Neural progenitor cell (in vitro differentiated cells): ENCODE measurements at regions not wholly inside any gene's neighbourhood (a gene's known extent, or its start where the extent isn't known, plus 50 kb on each side); places are given as distances from the start of the nearest gene placed in this dataset.

Experiments
- DNase-seq: peaks from one replicate; pipeline ENCODE4 v3.0.0-alpha.2; 2016; ENCODE audit warnings: low spot score
- H2AFZ ChIP-seq: fragments of 200-600 bp; sonication (generic); replicated peaks from 2 replicates; pipeline ENCODE4 v1.6.1; 2016; ENCODE audit warnings: antibody characterized with exemption
- H3F3A ChIP-seq: fragments of 200-600 bp; sonication (generic); 2 replicates; pipeline ENCODE4 v1.6.1; 2016; ENCODE audit warnings: antibody characterized with exemption, low read depth
- H3K27ac ChIP-seq: fragments of 200-600 bp; sonication (generic); 2 replicates; pipeline ENCODE4 v1.5.1; 2016; ENCODE audit warnings: mild to moderate bottlenecking
- H3K27me3 ChIP-seq: fragments of 200-600 bp; sonication (generic); 2 replicates; pipeline ENCODE4 v1.6.1; 2016; ENCODE audit warnings: mild to moderate bottlenecking, moderate library complexity
- H3K36me3 ChIP-seq: fragments of 200-600 bp; sonication (generic); 2 replicates; pipeline ENCODE4 v1.5.1; 2016
- H3K4me1 ChIP-seq: fragments of 200-600 bp; sonication (generic); 2 replicates; pipeline ENCODE4 v1.6.1; 2016; ENCODE audit warnings: mixed run types
- H3K4me2 ChIP-seq: fragments of 200-600 bp; sonication (generic); 2 replicates; pipeline ENCODE4 v1.6.1; 2016
- H3K4me3 ChIP-seq: fragments of 200-600 bp; sonication (generic); 2 replicates; pipeline ENCODE4 v1.5.1; 2016
- H3K79me2 ChIP-seq: fragments of 200-600 bp; sonication (generic); 2 replicates; pipeline ENCODE4 v1.6.1; 2016; ENCODE audit warnings: low read depth
- H3K9ac ChIP-seq: fragments of 200-600 bp; sonication (generic); 2 replicates; pipeline ENCODE4 v1.6.1; 2016
- H3K9me3 ChIP-seq: fragments of 200-600 bp; sonication (generic); 2 replicates; pipeline ENCODE4 v1.5.1; 2016; ENCODE audit warnings: low read depth
- H4K20me1 ChIP-seq: fragments of 200-600 bp; sonication (generic); 2 replicates; pipeline ENCODE4 v1.6.1; 2016; ENCODE audit warnings: low read depth
- H3K27ac Mint-ChIP-seq: 3 replicates; pipeline ENCODE4 v1.8.0; 2021; ENCODE audit warnings: mixed read lengths
- H3K27me3 Mint-ChIP-seq: 2 replicates; pipeline ENCODE4 v1.8.0; 2022; ENCODE audit warnings: low read depth, mild to moderate bottlenecking, inconsistent platforms, moderate library complexity, mixed read lengths; ENCODE audit not compliant: insufficient read depth
- H3K36me3 Mint-ChIP-seq: 3 replicates; pipeline ENCODE4 v1.8.0; 2021; ENCODE audit warnings: mixed read lengths
- H3K4me1 Mint-ChIP-seq: 3 replicates; pipeline ENCODE4 v1.8.0; 2021; ENCODE audit warnings: mixed read lengths
- H3K4me3 Mint-ChIP-seq: 3 replicates; pipeline ENCODE4 v1.8.0; 2021; ENCODE audit warnings: mild to moderate bottlenecking, moderate library complexity, mixed read lengths
- H3K9me3 Mint-ChIP-seq: 3 replicates; pipeline ENCODE4 v1.8.0; 2020; ENCODE audit warnings: mixed read lengths
- CTCF ChIP-seq: fragments of 200-600 bp; sonication (generic); IDR thresholded peaks from 2 replicates; pipeline ENCODE4 v1.5.1; 2017; ENCODE audit warnings: antibody characterized with exemption, mild to moderate bottlenecking
- EZH2 ChIP-seq: fragments of 200-600 bp; sonication (generic); IDR thresholded peaks from 2 replicates; pipeline ENCODE4 v1.6.1; 2017; ENCODE audit warnings: antibody characterized with exemption, mild to moderate bottlenecking, moderate library complexity
- EZH2phosphoT487 ChIP-seq: fragments of 200-600 bp; sonication (generic); IDR thresholded peaks from 2 replicates; pipeline ENCODE4 v1.6.1; 2017; ENCODE audit warnings: antibody characterized with exemption

- Histone ChIP-seq H3F3A (no peaks in the 10 kb centered on the region), H3K36me3 (no peaks in the 10 kb centered on the region), H3K27me3 (no peaks in the 10 kb centered on the region), H3K27ac (no peak overlapping the region), H4K20me1 (no peaks in the 10 kb centered on the region), H3K9me3 (no peaks in the 10 kb centered on the region), H3K4me3 (no peak overlapping the region), H3K9ac (no peak overlapping the region), H3K4me2 (no peak overlapping the region), H3K4me1 (peaks cover 13% of the 10 kb centered on the region), H3K79me2 (no peaks in the 10 kb centered on the region), H2AFZ (no peak overlapping the region)
- H3K27ac Mint-ChIP-seq: peak overlapping the region; percentile 42
- H3K27me3 Mint-ChIP-seq: peaks cover 12% of the 10 kb centered on the region
- no peaks in the 10 kb centered on the region for H3K36me3 Mint-ChIP-seq
- peaks cover 42% of the 10 kb centered on the region for H3K4me1 Mint-ChIP-seq
- H3K4me3 Mint-ChIP-seq: no peak overlapping the region
- H3K9me3 Mint-ChIP-seq: peaks cover 3% of the 10 kb centered on the region
- DNase-seq: no peak
- TF ChIP-seq EZH2 (no peak), CTCF (no peak), EZH2phosphoT487 (no peak)
Observed at GRCh38 chr2:136243638-136244535, 125.9 kb upstream of the CXCR4 start.

GRCh38 chr2:136242687-136243277 is 124.8 kb upstream of the CXCR4 start:
- Histone ChIP-seq H3K79me2 (no peaks in the 10 kb centered on the region), H4K20me1 (no peaks in the 10 kb centered on the region), H3K4me2 (no peak overlapping the region), H3K4me3 (no peak overlapping the region), H3F3A (no peaks in the 10 kb centered on the region), H3K4me1 (peaks cover 19% of the 10 kb centered on the region), H3K27me3 (no peaks in the 10 kb centered on the region), H3K27ac (no peak overlapping the region), H2AFZ (no peak overlapping the region), H3K9me3 (no peaks in the 10 kb centered on the region), H3K36me3 (no peaks in the 10 kb centered on the region), H3K9ac (no peak overlapping the region)
- Mint-ChIP-seq H3K4me1 (peaks cover 44% of the 10 kb centered on the region), H3K27ac (peak overlapping the region; percentile 66), H3K27me3 (peaks cover 12% of the 10 kb centered on the region), H3K9me3 (peaks cover 3% of the 10 kb centered on the region), H3K4me3 (no peak overlapping the region), H3K36me3 (no peaks in the 10 kb centered on the region)
- TF ChIP-seq EZH2 (no peak), EZH2phosphoT487 (no peak), CTCF (no peak)
- no peak for DNase-seq

GRCh38 chr2:136242100-136242499 is 124.2 kb upstream of the CXCR4 start:
- peaks cover 3% of the 10 kb centered on the region for H3K9me3 Mint-ChIP-seq
- Histone ChIP-seq H4K20me1 (no peaks in the 10 kb centered on the region), H3F3A (no peaks in the 10 kb centered on the region), H3K4me3 (no peak overlapping the region), H3K4me1 (peaks cover 19% of the 10 kb centered on the region), H3K9ac (no peak overlapping the region), H3K9me3 (no peaks in the 10 kb centered on the region), H2AFZ (no peak overlapping the region), H3K27me3 (no peaks in the 10 kb centered on the region), H3K4me2 (no peak overlapping the region), H3K36me3 (no peaks in the 10 kb centered on the region), H3K79me2 (no peaks in the 10 kb centered on the region), H3K27ac (no peak overlapping the region)
- H3K36me3 Mint-ChIP-seq: no peaks in the 10 kb centered on the region
- TF ChIP-seq EZH2: no peak
- TF ChIP-seq CTCF: no peak
- TF ChIP-seq EZH2phosphoT487: no peak
- no peak for DNase-seq
- peaks cover 41% of the 10 kb centered on the region for H3K4me1 Mint-ChIP-seq
- peak overlapping the region; percentile 64 for H3K27ac Mint-ChIP-seq
- no peak overlapping the region for H3K4me3 Mint-ChIP-seq
- H3K27me3 Mint-ChIP-seq: peaks cover 12% of the 10 kb centered on the region
